Right lobe of liver (tissue), 6 donors: ENCODE measurements at regions not wholly inside any gene's neighbourhood (a gene's known extent, or its start where the extent isn't known, plus 50 kb on each side); places are given as distances from the start of the nearest gene placed in this dataset.

Experiments
- ATAC-seq, 4 donors: fragments of 200-7000 bp; cut with Tn5 transposase; one replicate each; pipeline ENCODE4 v1.9.1; 2020; ENCODE audit warnings: mild to moderate bottlenecking in 4 of 4, moderate library complexity in 4 of 4
- DNase-seq, 3 donors: peaks; one replicate each; pipeline ENCODE4 v3.0.0-alpha.2; 2020
- H3K27ac ChIP-seq, 3 donors: fragments of 200-600 bp; one replicate each; pipeline ENCODE4 v1.8.0; 2022
- H3K27me3 ChIP-seq, 2 donors: fragments of 200-600 bp; one replicate each; pipeline ENCODE4 v1.8.0; 2022
- H3K36me3 ChIP-seq, 4 donors: fragments of 200-600 bp; sonication (generic) in 1 of 4; one replicate each; pipeline versions ENCODE4 v1.5.1 to v1.8.0; 2017 to 2022; ENCODE audit warnings: control low read depth in 1 of 4
- H3K4me1 ChIP-seq, 4 donors: fragments of 200-600 bp; sonication (generic) in 1 of 4; one replicate each; pipeline versions ENCODE4 v1.5.1 to v1.8.0; 2017 to 2022; ENCODE audit warnings: control low read depth in 1 of 4
- H3K4me3 ChIP-seq, 3 donors: fragments of 200-600 bp; one replicate each; pipeline ENCODE4 v1.8.0; 2022
- H3K9me3 ChIP-seq, 4 donors: fragments of 200-600 bp; sonication (generic) in 1 of 4; one replicate each; pipeline versions ENCODE4 v1.5.1 to v1.8.0; 2017 to 2022; ENCODE audit warnings: control low read depth in 1 of 4
- CTCF ChIP-seq, 4 donors: fragments of 200-600 bp in 3 of 4; fragments of 450-650 bp in 1 of 4; IDR thresholded peaks; one replicate each; pipeline versions ENCODE4 v1.5.1 to v1.8.0; 2016 to 2022; ENCODE audit warnings: antibody characterized with exemption in 4 of 4, mild to moderate bottlenecking in 2 of 4
- POLR2A ChIP-seq: fragments of 450-650 bp; IDR thresholded peaks from one replicate; pipeline ENCODE4 v1.6.1; 2017; ENCODE audit warnings: antibody characterized with exemption, mild to moderate bottlenecking
- WGBS: methylation state at CpG from one replicate; pipeline ENCODE4 v1.1.6; 2018; ENCODE audit warnings: low coverage, low lambda C conversion rate; ENCODE audit not compliant: insufficient coverage; ENCODE audit errors: missing lambda C conversion rate; 5-methylcytosine and 5-hydroxymethylcytosine counted together
- intact Hi-C, 2 donors: fragments of 100-400 bp; cut with DNase I; formaldehyde crosslinking; loops; one replicate each; pipeline versions ENCODE4 v1.11.2 to v1.14.1; 2022
- donor health status: DM: no; HTN: yes; CAD: no.
- donor health status: DM: no; HTN: no; CAD: no.
- donor health status: DM: no; HTN: no; CAD: no.
- donor health status: DM: no; HTN: yes; CAD: no.
- donor health status: DM: no; HTN: yes; CAD: no.

- Histone ChIP-seq H3K27me3 (no peaks in the 10 kb centered on the region), H3K4me1 (no peaks in the 10 kb centered on the region), H3K27ac (no peak overlapping the region), H3K36me3 (no peaks in the 10 kb centered on the region), H3K4me3 (no peak overlapping the region), H3K9me3 (no peaks in the 10 kb centered on the region)
- 65% methylated on average over 1 of the region's 1 CpG for WGBS
- no peak for DNase-seq
- intact Hi-C loops: no loop called here
- ATAC-seq: no peak
- no peak for TF ChIP-seq CTCF (IDR thresholded peaks at IDR 0.05)
These were observed 188.2 kb upstream of the ZNF804A start for GRCh38 chr2:184410160-184410559.

GRCh38 chr2:184413221-184413620 is 185.1 kb upstream of the ZNF804A start:
- no peaks in the 10 kb centered on the region for H3K36me3 ChIP-seq
- no peaks in the 10 kb centered on the region for H3K27me3 ChIP-seq
- DNase-seq (no peak), ATAC-seq (no peak)
- TF ChIP-seq CTCF (IDR thresholded peaks at IDR 0.05) (no peak), POLR2A (no peak)
- no peak overlapping the region for H3K4me3 ChIP-seq
- no peaks in the 10 kb centered on the region for H3K4me1 ChIP-seq
- 67% methylated on average over 2 of the region's 2 CpGs for WGBS
- intact Hi-C loops: no loop called here
- H3K9me3 ChIP-seq: no peaks in the 10 kb centered on the region
- H3K27ac ChIP-seq: no peak overlapping the region

GRCh38 chr2:184413671-184414229 is 184.6 kb upstream of the ZNF804A start:
- ATAC-seq: no peak
- H3K4me1 ChIP-seq: no peaks in the 10 kb centered on the region
- TF ChIP-seq CTCF (IDR thresholded peaks at IDR 0.05): no peak
- no peak for TF ChIP-seq POLR2A
- intact Hi-C loops: no loop called here
- no peak overlapping the region for H3K4me3 ChIP-seq
- WGBS: 71% methylated on average over 1 of the region's 1 CpG
- no peaks in the 10 kb centered on the region for H3K36me3 ChIP-seq
- H3K27me3 ChIP-seq: no peaks in the 10 kb centered on the region
- no peak for DNase-seq
- no peak overlapping the region for H3K27ac ChIP-seq
- no peaks in the 10 kb centered on the region for H3K9me3 ChIP-seq

- H3K4me3 ChIP-seq: no peak overlapping the region
- no peaks in the 10 kb centered on the region for H3K9me3 ChIP-seq
- TF ChIP-seq POLR2A: no peak
- TF ChIP-seq CTCF (IDR thresholded peaks at IDR 0.05): no peak
- H3K4me1 ChIP-seq: no peaks in the 10 kb centered on the region
- 88% methylated on average over 6 of the region's 6 CpGs for WGBS
- DNase-seq (no peak), ATAC-seq (no peak)
- no peak overlapping the region for H3K27ac ChIP-seq
- H3K36me3 ChIP-seq: no peaks in the 10 kb centered on the region
- no peaks in the 10 kb centered on the region for H3K27me3 ChIP-seq
- intact Hi-C loops: no loop called here
These were observed 182.0 kb upstream of the ZNF804A start for GRCh38 chr2:184416146-184416913.
